Astrocyte (in vitro differentiated cells and primary cell): ENCODE measurements at regions not wholly inside any gene's neighbourhood (a gene's known extent, or its start where the extent isn't known, plus 50 kb on each side); places are given as distances from the start of the nearest gene placed in this dataset.

Source experiments
- EZH2 ChIP-seq: IDR thresholded peaks from 2 replicates; pipeline ENCODE4 v1.6.1; 2012; ENCODE audit warnings: mild to moderate bottlenecking, low read length, inconsistent platforms; ENCODE audit not compliant: insufficient read depth
- TF ChIP-seq, protein P1 (sequence below): IDR thresholded peaks from 2 replicates; pipeline ENCODE4 v1.5.1; 2011; ENCODE audit warnings: low read depth, mild to moderate bottlenecking, inconsistent platforms, low read length, moderate library complexity; ENCODE audit not compliant: insufficient read depth

DNA sequence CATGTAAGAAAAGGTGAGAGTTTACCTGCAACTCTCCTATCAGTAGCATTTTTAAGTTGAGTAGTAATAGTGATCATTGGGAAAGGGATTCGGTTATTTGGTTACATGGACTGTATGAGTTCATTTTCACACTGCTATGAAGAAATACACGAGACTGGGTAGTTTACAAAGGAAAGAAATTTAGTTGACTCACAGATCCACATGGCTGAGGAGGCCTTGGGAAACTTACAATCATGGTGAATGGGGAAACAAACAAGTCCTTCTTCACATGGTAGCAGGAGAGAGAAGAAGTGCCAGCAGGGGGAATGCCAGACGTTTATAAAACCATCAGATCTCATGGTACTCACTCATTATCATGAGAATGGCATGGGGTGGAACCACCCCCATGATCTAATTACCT, 59.3 kb upstream of the FBXO28 start:
- TF ChIP-seq, protein P1, sequence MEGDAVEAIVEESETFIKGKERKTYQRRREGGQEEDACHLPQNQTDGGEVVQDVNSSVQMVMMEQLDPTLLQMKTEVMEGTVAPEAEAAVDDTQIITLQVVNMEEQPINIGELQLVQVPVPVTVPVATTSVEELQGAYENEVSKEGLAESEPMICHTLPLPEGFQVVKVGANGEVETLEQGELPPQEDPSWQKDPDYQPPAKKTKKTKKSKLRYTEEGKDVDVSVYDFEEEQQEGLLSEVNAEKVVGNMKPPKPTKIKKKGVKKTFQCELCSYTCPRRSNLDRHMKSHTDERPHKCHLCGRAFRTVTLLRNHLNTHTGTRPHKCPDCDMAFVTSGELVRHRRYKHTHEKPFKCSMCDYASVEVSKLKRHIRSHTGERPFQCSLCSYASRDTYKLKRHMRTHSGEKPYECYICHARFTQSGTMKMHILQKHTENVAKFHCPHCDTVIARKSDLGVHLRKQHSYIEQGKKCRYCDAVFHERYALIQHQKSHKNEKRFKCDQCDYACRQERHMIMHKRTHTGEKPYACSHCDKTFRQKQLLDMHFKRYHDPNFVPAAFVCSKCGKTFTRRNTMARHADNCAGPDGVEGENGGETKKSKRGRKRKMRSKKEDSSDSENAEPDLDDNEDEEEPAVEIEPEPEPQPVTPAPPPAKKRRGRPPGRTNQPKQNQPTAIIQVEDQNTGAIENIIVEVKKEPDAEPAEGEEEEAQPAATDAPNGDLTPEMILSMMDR, result no peak
- TF ChIP-seq EZH2, result no peak
